Stimulated activated CD4-positive, alpha-beta T cell treated with anti-CD3 and anti-CD28 coated beads, Interleukin-4, amount 100 ng/mL, for 4 hours (primary cell): ENCODE measurements at regions not wholly inside any gene's neighbourhood (a gene's known extent, or its start where the extent isn't known, plus 50 kb on each side); places are given as distances from the start of the nearest gene placed in this dataset.

ENCODE experiments used
- DNase-seq, 2 experiments: peaks; one replicate each; pipeline ENCODE4 v3.0.0-alpha.2; 2020

- no peak for DNase-seq
Observed at GRCh38 chr12:28941248-28941647, 207.8 kb upstream of the FAR2 start.

DNA sequence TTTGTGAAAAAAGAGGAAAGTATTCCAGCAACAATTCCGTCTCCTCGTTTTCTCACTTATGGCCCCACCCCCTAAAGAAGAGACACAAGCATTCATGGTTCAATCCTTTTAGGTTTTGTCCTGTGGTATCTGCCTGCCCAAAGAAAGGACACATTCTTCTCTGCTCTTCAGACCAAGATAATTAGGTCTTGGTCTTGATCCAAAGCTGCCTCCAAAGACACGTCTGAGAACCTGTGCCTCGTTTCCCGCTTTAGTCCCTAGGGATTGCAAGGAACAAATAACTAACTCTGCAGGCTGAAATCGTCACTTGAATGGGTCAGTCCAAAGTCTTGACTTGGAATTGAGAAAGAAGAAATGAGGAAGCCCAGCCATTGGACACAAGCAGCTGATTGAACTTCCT is 202.7 kb upstream of the FAR2 start:
- no peak for DNase-seq

GRCh38 chr12:28948685-28949084 is 200.4 kb upstream of the FAR2 start:
- no peak for DNase-seq

DNA sequence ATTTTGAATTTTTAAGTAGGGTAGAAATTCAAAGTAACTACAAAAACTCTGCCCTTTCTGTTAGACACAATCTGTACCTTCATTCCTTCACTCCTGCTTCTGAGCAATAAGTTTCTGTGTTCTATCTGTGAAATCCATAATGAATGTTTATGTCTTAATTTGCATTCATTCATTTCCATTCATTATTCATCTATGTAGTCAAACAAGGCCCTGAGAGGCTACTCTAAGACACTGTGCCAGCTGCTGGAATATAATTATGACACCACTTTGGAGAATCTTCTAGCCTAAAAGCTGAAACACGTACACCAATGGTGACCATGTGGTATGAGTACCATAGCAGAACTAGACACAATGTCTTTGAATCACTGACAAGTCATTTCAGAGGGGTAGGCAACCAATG is 199.9 kb upstream of the FAR2 start:
- DNase-seq: no peak

- no peak for DNase-seq
Observed at GRCh38 chr12:28950049-28950448, 199.0 kb upstream of the FAR2 start.

GRCh38 chr12:28951935-28952334 is 197.1 kb upstream of the FAR2 start:
- DNase-seq: no peak

DNA sequence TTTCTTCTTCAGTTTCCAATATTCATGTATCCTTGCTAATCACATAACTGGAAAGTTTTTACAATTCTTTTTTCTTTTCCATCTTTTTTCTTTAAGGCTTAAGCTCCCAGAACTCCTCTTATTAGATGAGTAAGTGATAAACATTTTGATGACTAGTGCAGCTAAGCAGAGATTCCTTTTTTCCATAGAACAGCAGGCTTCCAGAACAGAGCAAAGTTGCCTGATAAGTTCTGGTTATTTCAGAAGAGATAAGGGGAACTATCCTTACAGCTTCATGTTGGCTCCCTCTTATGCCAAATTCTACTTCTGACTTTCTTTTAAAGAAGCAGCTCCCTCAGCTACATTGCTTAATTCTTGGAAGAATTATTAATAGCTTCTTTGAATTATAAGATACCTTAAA is 194.7 kb upstream of the FAR2 start:
- DNase-seq: no peak

DNA sequence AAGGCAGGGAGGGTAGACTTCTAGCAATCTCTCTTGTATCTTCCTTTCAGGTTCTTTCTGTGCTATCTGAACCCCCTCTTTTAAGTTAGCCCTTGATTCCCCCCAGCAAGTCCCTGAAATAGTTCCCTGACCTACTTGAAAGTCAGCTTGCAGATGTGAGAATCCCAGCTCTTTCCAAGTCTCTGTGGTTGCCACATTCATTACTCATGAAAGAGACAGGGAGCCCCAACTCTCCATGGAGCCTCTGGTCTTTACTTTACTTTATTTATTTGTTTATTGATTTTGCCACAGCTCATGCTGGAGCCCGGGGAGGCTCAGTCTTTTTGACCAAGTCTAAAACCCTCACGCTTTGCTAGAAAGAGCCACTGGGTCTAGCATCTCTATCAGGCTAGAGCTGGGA is 193.6 kb upstream of the FAR2 start:
- DNase-seq: no peak

GRCh38 chr12:28955931-28956330 is 193.1 kb upstream of the FAR2 start:
- no peak for DNase-seq

DNA sequence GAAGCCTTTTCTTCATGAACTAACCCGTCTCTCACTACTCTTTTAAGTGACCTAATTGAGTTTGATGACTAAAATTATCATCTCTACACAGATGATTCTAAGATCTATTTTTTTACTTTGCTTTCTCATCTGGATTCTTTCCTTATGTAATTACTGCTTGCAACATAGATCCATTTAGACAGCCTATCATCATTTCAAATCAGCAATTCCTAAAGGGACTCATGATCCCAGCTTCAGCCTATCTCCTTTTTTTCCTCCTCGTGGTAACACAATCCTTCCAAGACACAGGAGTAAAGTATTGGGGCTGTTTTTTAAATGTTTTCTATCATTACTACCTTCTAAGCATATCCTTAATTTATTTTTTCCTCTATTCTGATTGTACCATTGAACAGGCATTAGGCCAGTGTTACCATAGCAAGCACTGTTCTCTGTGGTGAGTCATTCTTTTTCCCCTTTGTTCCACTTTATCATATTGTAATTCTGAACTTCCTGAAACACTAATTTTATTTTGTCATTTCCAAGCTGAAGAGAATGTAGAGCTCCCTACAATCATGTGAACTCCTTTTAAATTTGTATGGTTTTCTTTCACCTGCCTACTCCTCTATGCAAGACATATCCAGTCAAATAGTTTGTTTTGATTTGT is 190.4 kb upstream of the FAR2 start:
- no peak for DNase-seq

DNA sequence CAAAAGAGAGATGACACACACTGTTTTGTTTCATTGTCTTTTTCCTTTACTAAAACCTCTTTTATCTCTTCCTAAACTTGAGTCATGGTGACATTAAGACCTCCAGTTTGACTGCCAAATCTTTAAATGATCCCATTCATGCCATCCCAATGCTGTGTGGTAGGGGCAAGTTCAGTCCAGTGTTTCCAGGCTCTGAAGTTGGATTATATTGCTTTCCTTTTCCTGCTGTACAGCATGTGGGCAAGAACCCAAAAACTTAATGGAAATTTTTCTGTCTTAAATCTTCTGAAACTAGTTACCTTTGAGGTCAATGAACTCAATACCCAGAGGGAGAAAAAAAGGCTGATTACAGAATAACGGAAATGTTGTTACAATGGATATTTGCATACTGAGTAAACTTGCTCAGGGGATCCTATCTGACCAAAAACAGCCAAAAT is 187.1 kb upstream of the FAR2 start:
- no peak for DNase-seq

GRCh38 chr12:28963554-28963953 is 185.5 kb upstream of the FAR2 start:
- no peak for DNase-seq

GRCh38 chr12:28966046-28966780 is 182.9 kb upstream of the FAR2 start:
- no peak for DNase-seq

DNA sequence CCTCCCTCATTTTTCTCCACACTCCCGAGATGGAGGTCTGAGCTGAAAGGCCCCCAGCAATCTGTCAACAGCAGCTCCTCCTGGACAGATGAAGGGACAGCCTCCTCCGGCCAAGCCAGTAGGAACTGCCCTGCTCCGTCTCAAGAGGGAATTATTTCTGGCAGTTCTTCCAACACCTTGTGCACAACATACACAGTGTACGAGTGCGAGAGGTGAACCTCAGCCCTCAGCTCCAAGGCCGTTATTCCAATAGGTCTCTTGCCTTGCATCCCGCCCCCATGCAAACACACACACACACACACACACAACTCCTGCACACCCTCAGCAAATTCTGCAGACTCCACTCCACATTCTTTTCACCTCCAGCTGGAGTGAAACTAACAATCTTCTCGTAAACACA is 181.7 kb upstream of the FAR2 start:
- no peak for DNase-seq

GRCh38 chr12:28973491-28973890 is 175.6 kb upstream of the FAR2 start:
- no peak for DNase-seq

- DNase-seq: no peak
Observed at GRCh38 chr12:28974166-28974565, 174.9 kb upstream of the FAR2 start.

DNA sequence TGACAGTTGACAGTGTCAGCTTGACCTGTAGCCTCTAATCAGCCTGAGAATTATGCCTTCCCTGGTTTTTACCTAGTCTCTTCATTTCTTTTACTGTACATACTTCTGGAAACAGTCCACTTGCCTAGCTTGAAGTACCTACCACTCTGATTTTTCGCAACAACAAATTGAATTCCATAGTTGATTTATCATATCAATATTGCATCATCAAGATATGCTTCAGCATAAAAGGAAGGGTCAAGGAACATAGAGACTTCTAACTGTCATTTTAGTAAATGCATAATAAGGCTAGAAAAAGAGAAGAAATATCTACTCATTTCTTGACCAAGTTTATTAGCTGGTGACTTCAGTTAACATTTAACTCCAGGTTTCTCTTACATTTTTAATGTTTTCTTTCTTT is 174.2 kb upstream of the FAR2 start:
- no peak for DNase-seq

DNA sequence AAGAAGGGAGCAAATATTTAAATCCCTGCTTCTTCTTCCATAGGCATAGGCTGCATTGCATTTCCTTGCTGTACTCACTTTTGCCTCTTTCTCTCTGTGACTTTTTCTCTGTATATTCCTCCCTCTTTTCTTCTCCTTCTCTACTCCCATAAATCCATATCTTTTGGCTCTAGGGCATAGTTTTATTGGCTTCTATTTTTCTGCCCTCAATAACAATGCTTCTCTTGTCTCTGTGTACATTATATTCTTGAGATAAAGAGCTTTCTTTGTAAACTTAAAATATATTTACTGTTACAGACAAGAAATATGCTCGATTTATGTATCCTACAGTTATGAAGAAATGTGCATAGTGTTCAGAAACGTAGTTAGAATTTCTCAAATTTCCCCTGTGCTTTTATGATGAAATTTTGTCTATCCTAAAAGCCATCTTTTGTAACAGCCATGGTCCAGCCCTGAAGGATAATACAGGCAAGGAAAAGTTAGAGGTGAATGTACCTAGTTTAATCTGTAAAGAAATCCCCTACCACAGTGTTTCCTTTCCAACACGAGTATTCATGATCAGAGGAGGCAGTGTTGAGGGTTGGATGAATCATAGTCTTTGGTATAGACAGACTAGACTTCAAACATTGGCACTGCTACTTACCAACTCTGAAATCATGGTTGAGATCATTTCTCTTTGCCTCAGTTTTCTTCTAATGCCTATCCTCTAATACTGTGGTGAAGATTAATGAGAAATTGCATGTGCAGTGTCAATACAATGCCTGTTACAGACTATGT is 173.3 kb upstream of the FAR2 start:
- DNase-seq: no peak

GRCh38 chr12:28980436-28980835 is 168.6 kb upstream of the FAR2 start:
- DNase-seq: no peak

DNA sequence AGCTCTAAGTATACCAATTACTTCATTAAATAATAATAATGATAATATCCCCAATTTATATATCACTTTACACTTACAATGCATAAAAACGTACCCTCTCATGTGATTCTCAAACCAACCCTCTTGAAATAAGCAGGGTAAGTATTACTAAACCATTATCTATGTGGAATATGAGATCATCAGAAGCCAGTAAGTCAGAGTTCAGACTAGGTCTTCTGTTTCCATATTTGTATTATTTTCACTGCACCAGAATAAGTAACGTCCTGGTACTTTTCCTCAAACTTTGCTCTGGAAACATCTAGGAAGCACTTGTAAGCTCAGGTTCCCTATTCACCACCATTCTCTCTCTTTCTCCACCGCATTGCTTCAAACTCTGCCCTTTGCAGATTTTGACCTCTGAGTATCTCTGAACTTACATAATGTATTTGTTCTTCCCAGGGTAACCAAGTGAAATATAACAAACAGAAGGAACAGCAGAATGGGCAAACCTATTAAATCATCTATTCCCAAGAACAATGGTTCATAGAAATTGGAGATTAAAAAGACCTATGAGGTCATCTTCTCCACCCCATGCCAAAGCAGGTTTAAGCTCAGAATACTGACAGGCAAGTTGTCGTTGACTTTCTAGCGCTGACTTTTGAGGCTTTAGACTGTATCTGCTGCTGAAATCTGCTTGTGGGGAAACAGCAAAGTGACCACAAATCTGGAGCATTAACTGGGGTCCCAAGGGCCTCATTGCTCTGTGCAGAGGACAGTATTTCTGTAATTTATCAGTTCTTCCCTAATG is 161.3 kb upstream of the FAR2 start:
- DNase-seq: no peak

GRCh38 chr12:28988325-28988704 is 160.8 kb upstream of the FAR2 start:
- DNase-seq: no peak

GRCh38 chr12:28991626-28992025 is 157.5 kb upstream of the FAR2 start:
- no peak for DNase-seq

GRCh38 chr12:28993720-28994119 is 155.4 kb upstream of the FAR2 start:
- DNase-seq: no peak
